GM12872 (cell line): ENCODE measurements at regions not wholly inside any gene's neighbourhood (a gene's known extent, or its start where the extent isn't known, plus 50 kb on each side); places are given as distances from the start of the nearest gene placed in this dataset.

Source experiments
- CTCF ChIP-seq: IDR thresholded peaks from 3 replicates; pipeline ENCODE4 v1.5.1; 2011; ENCODE audit warnings: low read depth, mild to moderate bottlenecking, low read length, moderate library complexity; ENCODE audit not compliant: insufficient read depth

GRCh38 chr2:128513116-128513960 is 194.7 kb upstream of the HS6ST1 start:
- no peak for TF ChIP-seq CTCF

GRCh38 chr2:128513961-128514283 is 195.3 kb upstream of the HS6ST1 start:
- no peak for TF ChIP-seq CTCF

- no peak for TF ChIP-seq CTCF
Measured at GRCh38 chr2:128514555-128514955, 195.9 kb upstream of the HS6ST1 start.

GRCh38 chr2:128516938-128517337 is 198.3 kb upstream of the HS6ST1 start:
- TF ChIP-seq CTCF = no peak

- TF ChIP-seq CTCF = no peak
Measured at GRCh38 chr2:128519517-128520215, 201.0 kb upstream of the HS6ST1 start.

- TF ChIP-seq CTCF = no peak
Measured at GRCh38 chr2:128520340-128520739, 201.7 kb upstream of the HS6ST1 start.

- TF ChIP-seq CTCF = no peak
Measured at GRCh38 chr2:128520791-128521190, 202.1 kb upstream of the HS6ST1 start.
